ENCODE measurements at regions not wholly inside any gene's neighbourhood (a gene's known extent, or its start where the extent isn't known, plus 50 kb on each side); places are given as distances from the start of the nearest gene placed in this dataset. TPM values are rescaled to one million over a fixed set of nuclear protein-coding genes. Genes with fewer than 3 reads are reported as not detected.

Small RNAs in the stretch of these regions (small RNA-seq; reads per million reads assigned to genes)
- not detected for gene RNU6-812P
- not detected for gene RNU6-827P

All from fibroblast of villous mesenchyme (primary cell).